ENCODE measurements at regions not wholly inside any gene's neighbourhood (a gene's known extent, or its start where the extent isn't known, plus 50 kb on each side); places are given as distances from the start of the nearest gene placed in this dataset.

DNA sequence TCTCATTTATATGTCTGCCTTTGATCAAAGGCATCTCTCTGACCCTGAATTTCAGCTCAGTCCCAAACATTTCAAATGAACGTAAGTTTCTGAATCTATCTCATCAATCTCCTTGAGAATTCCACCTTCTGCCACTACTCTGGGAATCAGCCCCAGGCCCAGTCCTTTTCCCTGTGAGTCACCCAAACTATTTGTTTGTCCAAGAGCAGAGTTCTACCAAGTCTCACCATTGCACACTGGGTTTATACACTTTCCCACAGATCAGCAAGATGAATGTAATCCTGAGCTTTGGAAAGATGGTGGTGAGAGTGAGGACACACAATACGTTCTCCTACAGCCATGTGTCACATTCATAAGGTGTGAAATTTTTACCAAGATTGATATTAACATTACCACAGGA is 251.3 kb upstream of the VWC2 start:
- TF ChIP-seq POLR2A (IDR thresholded peaks at IDR 0.05) = no peak
- TF ChIP-seq, protein P1, sequence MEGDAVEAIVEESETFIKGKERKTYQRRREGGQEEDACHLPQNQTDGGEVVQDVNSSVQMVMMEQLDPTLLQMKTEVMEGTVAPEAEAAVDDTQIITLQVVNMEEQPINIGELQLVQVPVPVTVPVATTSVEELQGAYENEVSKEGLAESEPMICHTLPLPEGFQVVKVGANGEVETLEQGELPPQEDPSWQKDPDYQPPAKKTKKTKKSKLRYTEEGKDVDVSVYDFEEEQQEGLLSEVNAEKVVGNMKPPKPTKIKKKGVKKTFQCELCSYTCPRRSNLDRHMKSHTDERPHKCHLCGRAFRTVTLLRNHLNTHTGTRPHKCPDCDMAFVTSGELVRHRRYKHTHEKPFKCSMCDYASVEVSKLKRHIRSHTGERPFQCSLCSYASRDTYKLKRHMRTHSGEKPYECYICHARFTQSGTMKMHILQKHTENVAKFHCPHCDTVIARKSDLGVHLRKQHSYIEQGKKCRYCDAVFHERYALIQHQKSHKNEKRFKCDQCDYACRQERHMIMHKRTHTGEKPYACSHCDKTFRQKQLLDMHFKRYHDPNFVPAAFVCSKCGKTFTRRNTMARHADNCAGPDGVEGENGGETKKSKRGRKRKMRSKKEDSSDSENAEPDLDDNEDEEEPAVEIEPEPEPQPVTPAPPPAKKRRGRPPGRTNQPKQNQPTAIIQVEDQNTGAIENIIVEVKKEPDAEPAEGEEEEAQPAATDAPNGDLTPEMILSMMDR (IDR thresholded peaks at IDR 0.05) = no peak
